Hepatocyte (in vitro differentiated cells): ENCODE measurements at regions not wholly inside any gene's neighbourhood (a gene's known extent, or its start where the extent isn't known, plus 50 kb on each side); places are given as distances from the start of the nearest gene placed in this dataset.

Experiments used
- DNase-seq: peaks from one replicate; pipeline ENCODE4 v3.0.0-alpha.2; 2016; ENCODE audit warnings: low spot score
- H2AFZ ChIP-seq: fragments of 200-600 bp; sonication (generic); 2 replicates; pipeline ENCODE4 v1.6.0; 2016; ENCODE audit warnings: antibody characterized with exemption, mild to moderate bottlenecking
- H3K27ac ChIP-seq: fragments of 200-600 bp; sonication (generic); 2 replicates; pipeline ENCODE4 v1.5.1; 2016; ENCODE audit warnings: mild to moderate bottlenecking
- H3K27me3 ChIP-seq: fragments of 200-600 bp; sonication (generic); 2 replicates; pipeline ENCODE4 v1.6.1; 2016
- H3K36me3 ChIP-seq: fragments of 200-600 bp; sonication (generic); replicated peaks from 2 replicates; pipeline ENCODE4 v1.5.1; 2016; ENCODE audit warnings: low read depth; ENCODE audit not compliant: insufficient read depth
- H3K4me1 ChIP-seq: fragments of 200-600 bp; sonication (generic); 2 replicates; pipeline ENCODE4 v1.5.1; 2016; ENCODE audit warnings: mild to moderate bottlenecking, moderate library complexity; ENCODE audit not compliant: insufficient read depth
- H3K4me2 ChIP-seq: fragments of 200-600 bp; sonication (generic); 2 replicates; pipeline ENCODE4 v1.6.0; 2016
- H3K4me3 ChIP-seq: fragments of 200-600 bp; sonication (generic); 2 replicates; pipeline ENCODE4 v1.5.1; 2016; ENCODE audit warnings: mild to moderate bottlenecking
- H3K79me2 ChIP-seq: fragments of 200-600 bp; sonication (generic); 2 replicates; pipeline ENCODE4 v1.6.0; 2017; ENCODE audit warnings: mild to moderate bottlenecking
- H3K9me2 ChIP-seq: fragments of 200-600 bp; sonication (generic); replicated peaks from 2 replicates; pipeline ENCODE4 v1.6.0; 2017; ENCODE audit warnings: mild to moderate bottlenecking; ENCODE audit not compliant: insufficient read depth
- H3K9me3 ChIP-seq: fragments of 200-600 bp; sonication (generic); 2 replicates; pipeline ENCODE4 v1.5.1; 2016; ENCODE audit warnings: low read depth, mild to moderate bottlenecking
- H4K20me1 ChIP-seq: fragments of 200-600 bp; sonication (generic); 2 replicates; pipeline ENCODE4 v1.6.0; 2016; ENCODE audit warnings: mild to moderate bottlenecking; ENCODE audit not compliant: insufficient read depth, poor library complexity, severe bottlenecking
- EZH2 ChIP-seq: fragments of 200-600 bp; sonication (generic); IDR thresholded peaks from 2 replicates; pipeline ENCODE4 v1.6.1; 2016; ENCODE audit warnings: antibody characterized with exemption, mild to moderate bottlenecking, borderline replicate concordance
- EZH2phosphoT487 ChIP-seq: fragments of 200-600 bp; sonication (generic); IDR thresholded peaks from one replicate; pipeline ENCODE4 v1.6.1; 2018; ENCODE audit warnings: antibody characterized with exemption, mild to moderate bottlenecking, low read depth, moderate library complexity; ENCODE audit not compliant: unreplicated experiment, severe bottlenecking
- WGBS: methylation state at CpG from one replicate; pipeline ENCODE4 v1.1.6; 2016; ENCODE audit warnings: low lambda C conversion rate; ENCODE audit errors: missing lambda C conversion rate; 5-methylcytosine and 5-hydroxymethylcytosine counted together
- TF ChIP-seq, protein P1 (sequence below): fragments of 200-600 bp; sonication (generic); IDR thresholded peaks from 2 replicates; pipeline ENCODE4 v1.5.1; 2016; ENCODE audit warnings: antibody characterized with exemption, mild to moderate bottlenecking; ENCODE audit not compliant: poor library complexity

- H3K9me3 ChIP-seq = no peaks in the 10 kb centered on the region
- DNase-seq = no peak
- H3K79me2 ChIP-seq = no peaks in the 10 kb centered on the region
- H3K4me2 ChIP-seq = no peak overlapping the region
- H3K9me2 ChIP-seq = no peaks in the 10 kb centered on the region
- no peaks in the 10 kb centered on the region for H3K4me1 ChIP-seq
- H2AFZ ChIP-seq = no peak overlapping the region
- H3K4me3 ChIP-seq = no peak overlapping the region
- 80% methylated on average over 6 of the region's 6 CpGs for WGBS
- H3K27ac ChIP-seq = no peak overlapping the region
- no peaks in the 10 kb centered on the region for H4K20me1 ChIP-seq
- peaks cover 13% of the 10 kb centered on the region for H3K27me3 ChIP-seq
- no peak for TF ChIP-seq EZH2
- H3K36me3 ChIP-seq = no peaks in the 10 kb centered on the region
Observed at GRCh38 chr14:95608637-95609235, 73.9 kb downstream of the GLRX5 start.

GRCh38 chr14:95609398-95609990 is 74.6 kb downstream of the GLRX5 start:
- no peak overlapping the region for H2AFZ ChIP-seq
- TF ChIP-seq, protein P1, sequence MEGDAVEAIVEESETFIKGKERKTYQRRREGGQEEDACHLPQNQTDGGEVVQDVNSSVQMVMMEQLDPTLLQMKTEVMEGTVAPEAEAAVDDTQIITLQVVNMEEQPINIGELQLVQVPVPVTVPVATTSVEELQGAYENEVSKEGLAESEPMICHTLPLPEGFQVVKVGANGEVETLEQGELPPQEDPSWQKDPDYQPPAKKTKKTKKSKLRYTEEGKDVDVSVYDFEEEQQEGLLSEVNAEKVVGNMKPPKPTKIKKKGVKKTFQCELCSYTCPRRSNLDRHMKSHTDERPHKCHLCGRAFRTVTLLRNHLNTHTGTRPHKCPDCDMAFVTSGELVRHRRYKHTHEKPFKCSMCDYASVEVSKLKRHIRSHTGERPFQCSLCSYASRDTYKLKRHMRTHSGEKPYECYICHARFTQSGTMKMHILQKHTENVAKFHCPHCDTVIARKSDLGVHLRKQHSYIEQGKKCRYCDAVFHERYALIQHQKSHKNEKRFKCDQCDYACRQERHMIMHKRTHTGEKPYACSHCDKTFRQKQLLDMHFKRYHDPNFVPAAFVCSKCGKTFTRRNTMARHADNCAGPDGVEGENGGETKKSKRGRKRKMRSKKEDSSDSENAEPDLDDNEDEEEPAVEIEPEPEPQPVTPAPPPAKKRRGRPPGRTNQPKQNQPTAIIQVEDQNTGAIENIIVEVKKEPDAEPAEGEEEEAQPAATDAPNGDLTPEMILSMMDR = peak; percentile 76
- TF ChIP-seq EZH2 (no peak), EZH2phosphoT487 (no peak)
- H3K79me2 ChIP-seq = no peaks in the 10 kb centered on the region
- no peak overlapping the region for H3K4me2 ChIP-seq
- no peaks in the 10 kb centered on the region for H4K20me1 ChIP-seq
- peaks cover 13% of the 10 kb centered on the region for H3K27me3 ChIP-seq
- no peaks in the 10 kb centered on the region for H3K9me3 ChIP-seq
- no peaks in the 10 kb centered on the region for H3K36me3 ChIP-seq
- H3K4me3 ChIP-seq = no peak overlapping the region
- 40% methylated on average over 7 of the region's 7 CpGs for WGBS
- peak; percentile 76 for DNase-seq
- no peak overlapping the region for H3K27ac ChIP-seq
- H3K9me2 ChIP-seq = no peaks in the 10 kb centered on the region
- no peaks in the 10 kb centered on the region for H3K4me1 ChIP-seq

GRCh38 chr14:95611293-95611880 is 74.8 kb upstream of the TCL1B start:
- no peak for DNase-seq
- Histone ChIP-seq H3K36me3 (no peaks in the 10 kb centered on the region), H3K4me3 (no peak overlapping the region), H3K9me3 (no peaks in the 10 kb centered on the region), H3K4me2 (no peak overlapping the region), H4K20me1 (no peaks in the 10 kb centered on the region), H3K4me1 (no peaks in the 10 kb centered on the region), H3K79me2 (no peaks in the 10 kb centered on the region), H3K27me3 (peaks cover 13% of the 10 kb centered on the region), H3K27ac (no peak overlapping the region), H3K9me2 (no peaks in the 10 kb centered on the region), H2AFZ (no peak overlapping the region)
- TF ChIP-seq EZH2 (no peak), EZH2phosphoT487 (no peak)
- TF ChIP-seq, protein P1 = no peak
- 76% methylated on average over 8 of the region's 8 CpGs for WGBS

DNA sequence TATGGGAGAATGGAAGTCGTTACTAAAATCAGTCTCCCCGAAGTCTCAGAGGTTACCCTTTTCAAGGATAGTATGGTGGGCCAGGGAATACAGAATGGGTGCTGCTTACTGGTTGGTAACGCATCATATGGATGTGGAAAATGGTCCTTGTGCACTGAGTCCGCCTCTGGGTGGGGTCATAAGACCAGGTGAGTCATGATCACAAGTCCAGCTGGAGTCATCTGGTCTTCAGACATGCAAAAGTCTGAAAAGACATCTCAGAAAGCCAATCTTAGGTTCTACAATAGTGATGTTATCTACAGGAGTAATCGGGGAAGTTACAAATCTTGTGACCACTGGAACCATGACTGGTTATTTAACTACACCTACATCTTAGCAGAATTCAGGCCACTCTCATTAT is 71.9 kb upstream of the TCL1B start:
- WGBS = 85% methylated on average over 5 of the region's 5 CpGs
- Histone ChIP-seq H3K4me3 (no peak overlapping the region), H3K4me2 (no peak overlapping the region), H3K9me3 (no peaks in the 10 kb centered on the region), H3K36me3 (no peaks in the 10 kb centered on the region), H2AFZ (no peak overlapping the region), H3K9me2 (no peaks in the 10 kb centered on the region), H3K27me3 (no peaks in the 10 kb centered on the region), H4K20me1 (no peaks in the 10 kb centered on the region), H3K79me2 (no peaks in the 10 kb centered on the region), H3K4me1 (no peaks in the 10 kb centered on the region), H3K27ac (no peak overlapping the region)
- peak; percentile 39 for DNase-seq
- TF ChIP-seq, protein P1 = peak; percentile 9
- no peak for TF ChIP-seq EZH2
- TF ChIP-seq EZH2phosphoT487 = no peak
